ENCODE measurements at regions not wholly inside any gene's neighbourhood (a gene's known extent, or its start where the extent isn't known, plus 50 kb on each side); places are given as distances from the start of the nearest gene placed in this dataset.

DNA sequence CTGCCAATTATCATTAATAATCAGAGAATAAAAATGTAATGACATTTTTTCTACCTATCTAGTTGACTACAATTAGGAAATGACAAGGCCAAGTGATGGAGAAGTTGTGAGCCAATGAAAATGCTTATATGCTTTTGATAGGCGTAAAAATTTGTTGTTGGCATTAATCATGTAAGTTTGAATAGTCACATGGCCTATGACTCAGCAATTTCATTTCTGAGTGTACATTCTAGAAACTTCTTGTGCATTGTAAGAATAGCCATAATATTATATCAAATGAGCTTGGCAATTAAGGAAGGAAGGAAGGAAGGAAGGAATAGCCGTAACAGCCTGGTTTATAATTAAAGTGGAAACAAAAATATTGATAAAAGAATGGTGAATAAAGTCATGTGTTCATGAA lies 179.9 kb downstream of the PTH2R start:
- BruUV-seq (replicated peaks): no TSS peak

GRCh38 chr2:208594642-208595385 lies 188.2 kb downstream of the PTH2R start:
- no peaks in the 10 kb centered on the region for H3K79me2 ChIP-seq (ENCODE audit: insufficient read depth, low read depth, low read length)
- H3K4me1 ChIP-seq (ENCODE audit: insufficient read depth, low read length, poor library complexity, severe bottlenecking): no peaks in the 10 kb centered on the region
- no peaks in the 10 kb centered on the region for H4K20me1 ChIP-seq (ENCODE audit: insufficient read depth, low read length)
- CTCF ChIA-PET (ENCODE audit: unreplicated experiment): no interaction called here
- no peak for DNase-seq (ENCODE audit: low spot score)
- POLR2A ChIA-PET: interaction anchor here (0.9 kb wide), 1 partner anchor 15 kb away, joined by 3 read pairs; no protein-coding TSS in a partner anchor
- H3K9me2 ChIP-seq (ENCODE audit: insufficient read depth, low read length): no peaks in the 10 kb centered on the region
- BruUV-seq (replicated peaks): no TSS peak
- H3K36me3 ChIP-seq (ENCODE audit: insufficient read depth, low read length): no peaks in the 10 kb centered on the region
- no peak overlapping the region for H3K4me3 ChIP-seq (ENCODE audit: low read depth, low read length, poor library complexity, severe bottlenecking)
- no peaks in the 10 kb centered on the region for H3K9me3 ChIP-seq (ENCODE audit: low read length)
- no peak overlapping the region for H3K27ac ChIP-seq (ENCODE audit: low read depth, low read length, poor library complexity, severe bottlenecking)
- H2AFZ ChIP-seq (ENCODE audit: low read length): no peak overlapping the region
- no peak overlapping the region for H3K4me2 ChIP-seq (ENCODE audit: low read length)
- TF ChIP-seq, protein P1, sequence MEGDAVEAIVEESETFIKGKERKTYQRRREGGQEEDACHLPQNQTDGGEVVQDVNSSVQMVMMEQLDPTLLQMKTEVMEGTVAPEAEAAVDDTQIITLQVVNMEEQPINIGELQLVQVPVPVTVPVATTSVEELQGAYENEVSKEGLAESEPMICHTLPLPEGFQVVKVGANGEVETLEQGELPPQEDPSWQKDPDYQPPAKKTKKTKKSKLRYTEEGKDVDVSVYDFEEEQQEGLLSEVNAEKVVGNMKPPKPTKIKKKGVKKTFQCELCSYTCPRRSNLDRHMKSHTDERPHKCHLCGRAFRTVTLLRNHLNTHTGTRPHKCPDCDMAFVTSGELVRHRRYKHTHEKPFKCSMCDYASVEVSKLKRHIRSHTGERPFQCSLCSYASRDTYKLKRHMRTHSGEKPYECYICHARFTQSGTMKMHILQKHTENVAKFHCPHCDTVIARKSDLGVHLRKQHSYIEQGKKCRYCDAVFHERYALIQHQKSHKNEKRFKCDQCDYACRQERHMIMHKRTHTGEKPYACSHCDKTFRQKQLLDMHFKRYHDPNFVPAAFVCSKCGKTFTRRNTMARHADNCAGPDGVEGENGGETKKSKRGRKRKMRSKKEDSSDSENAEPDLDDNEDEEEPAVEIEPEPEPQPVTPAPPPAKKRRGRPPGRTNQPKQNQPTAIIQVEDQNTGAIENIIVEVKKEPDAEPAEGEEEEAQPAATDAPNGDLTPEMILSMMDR (conservative IDR thresholded peaks at IDR 0.05; ENCODE audit: low read length): no peak
- TF ChIP-seq EZH2phosphoT487 (IDR thresholded peaks at IDR 0.05; ENCODE audit: borderline replicate concordance, low read depth, low read length): no peak
- intact Hi-C loops (cut with micrococcal nuclease; ENCODE audit: unreplicated experiment): no loop called here

More for the DNA sequence above, 179.9 kb downstream of the PTH2R start:
- ChIA-PET CTCF (ENCODE audit: unreplicated experiment) (no interaction called here), POLR2A (no interaction called here)
- H3K9me3 ChIP-seq (ENCODE audit: low read length): no peaks in the 10 kb centered on the region
- H3K4me1 ChIP-seq (ENCODE audit: insufficient read depth, low read length, poor library complexity, severe bottlenecking): no peaks in the 10 kb centered on the region
- H3K4me3 ChIP-seq (ENCODE audit: low read depth, low read length, poor library complexity, severe bottlenecking): no peak overlapping the region
- H4K20me1 ChIP-seq (ENCODE audit: insufficient read depth, low read length): no peaks in the 10 kb centered on the region
- DNase-seq (ENCODE audit: low spot score): no peak
- H3K36me3 ChIP-seq (ENCODE audit: insufficient read depth, low read length): no peaks in the 10 kb centered on the region
- H3K79me2 ChIP-seq (ENCODE audit: insufficient read depth, low read depth, low read length): no peaks in the 10 kb centered on the region
- H3K27ac ChIP-seq (ENCODE audit: low read depth, low read length, poor library complexity, severe bottlenecking): no peak overlapping the region
- no peak overlapping the region for H2AFZ ChIP-seq (ENCODE audit: low read length)
- no peak for TF ChIP-seq EZH2phosphoT487 (IDR thresholded peaks at IDR 0.05; ENCODE audit: borderline replicate concordance, low read depth, low read length)
- TF ChIP-seq, protein P1 (conservative IDR thresholded peaks at IDR 0.05; ENCODE audit: low read length): no peak
- no peak overlapping the region for H3K4me2 ChIP-seq (ENCODE audit: low read length)
- H3K9me2 ChIP-seq (ENCODE audit: insufficient read depth, low read length): no peaks in the 10 kb centered on the region
- intact Hi-C loops (cut with micrococcal nuclease; ENCODE audit: unreplicated experiment): no loop called here
